Pancreas (tissue), 10 donors: ENCODE measurements at regions not wholly inside any gene's neighbourhood (a gene's known extent, or its start where the extent isn't known, plus 50 kb on each side); places are given as distances from the start of the nearest gene placed in this dataset.
A peak's percentile ranks its signal among the peaks of the same experiment; 100 is the strongest.

Experiments used
- ATAC-seq, 4 donors: fragments of 200-7000 bp; cut with Tn5 transposase; one replicate each; pipeline versions ENCODE4 v1.8.0 to v1.9.1; 2020; ENCODE audit warnings: mild to moderate bottlenecking in 4 of 4, moderate library complexity in 4 of 4
- DNase-seq, 6 donors: peaks; one replicate each; pipeline ENCODE4 v3.0.0-alpha.2; 2020
- FAIRE-seq: peaks from 2 replicates; lab custom pipeline; 2012; peaks lifted over from hg19 to GRCh38; lab: Jason Lieb, UNC
- H3K27ac ChIP-seq, 4 donors: fragments of 200-600 bp; sonication (generic); 1 replicate in 3 of 4; 2 replicates in 1 of 4; pipeline versions ENCODE4 v1.5.0 to v1.8.0; 2020
- H3K27me3 ChIP-seq, 4 donors: fragments of 200-600 bp; one replicate each; pipeline ENCODE4 v1.8.0; 2021
- H3K36me3 ChIP-seq, 3 donors: fragments of 200-600 bp; sonication (generic) in 1 of 3; one replicate each; pipeline versions ENCODE4 v1.5.0 to v1.8.0; 2020 to 2021
- H3K4me1 ChIP-seq, 3 donors: fragments of 200-600 bp; one replicate each; pipeline ENCODE4 v1.8.0; 2021
- H3K4me3 ChIP-seq, 4 donors: fragments of 200-600 bp; sonication (generic) in 2 of 4; one replicate each; pipeline versions ENCODE4 v1.5.0 to v1.8.0; 2020 to 2021
- H3K9me3 ChIP-seq, 4 donors: fragments of 200-600 bp; one replicate each; pipeline ENCODE4 v1.8.0; 2021
- WGBS, 2 donors: extraction: QIAGEN DNeasy Blood & Tissue Kit; methylation state at CpG; one replicate each; pipeline ENCODE4 v1.1.7; 2013; 5-methylcytosine and 5-hydroxymethylcytosine counted together
- intact Hi-C, 3 donors: fragments of 100-400 bp; cut with DNase I; formaldehyde crosslinking; loops; one replicate each; pipeline versions ENCODE4 v1.11.1 to v1.14.2; 2022
- TF ChIP-seq, protein P1 (sequence below), 4 donors: fragments of 200-600 bp; sonication (generic) in 3 of 4; IDR thresholded peaks; one replicate each; pipeline versions ENCODE4 v1.5.0 to v1.8.0; 2021; ENCODE audit warnings: antibody characterized with exemption in 4 of 4
- donor health status: healthy with polysubstance abuse.
- donor health status: DM: no; HTN: no; CAD: no; lungs with moderate emphysema.
- donor health status: DM: no; HTN: no; CAD: no.
- donor health status: control.
- donor health status: control.
- donor health status: Bipolar disorder and iron deficiency.
- donor health status: DM: yes; HTN: yes; CAD: no.
- donor health status: DM: no; HTN: no; CAD: no.
- donor health status: DM: no; HTN: no; CAD: no.
- donor health status: DM: yes; HTN: yes; CAD: no.

DNA sequence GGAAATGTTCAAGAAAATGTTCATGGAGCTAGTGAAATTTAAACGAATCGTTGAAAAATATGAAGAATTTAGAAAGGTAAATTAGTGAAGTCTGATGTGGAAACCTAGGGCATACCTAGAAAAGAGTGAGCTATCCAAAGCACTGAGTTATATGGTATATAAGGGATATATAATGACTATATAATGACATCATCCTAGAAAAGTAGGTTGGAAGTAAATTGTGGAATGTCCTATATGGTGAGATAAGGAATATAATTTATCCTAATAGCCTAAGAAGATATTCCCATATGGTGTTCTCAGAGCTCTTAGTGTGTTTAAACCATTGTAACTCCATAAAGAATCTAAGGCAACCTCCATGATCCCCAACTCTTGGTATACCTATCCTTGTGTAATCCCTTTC is 876.4 kb upstream of the ADGRL2 start:
- no peaks in the 10 kb centered on the region for H3K36me3 ChIP-seq
- no peak overlapping the region for H3K4me3 ChIP-seq
- no peaks in the 10 kb centered on the region for H3K9me3 ChIP-seq
- no peaks in the 10 kb centered on the region for H3K27me3 ChIP-seq
- TF ChIP-seq, protein P1, sequence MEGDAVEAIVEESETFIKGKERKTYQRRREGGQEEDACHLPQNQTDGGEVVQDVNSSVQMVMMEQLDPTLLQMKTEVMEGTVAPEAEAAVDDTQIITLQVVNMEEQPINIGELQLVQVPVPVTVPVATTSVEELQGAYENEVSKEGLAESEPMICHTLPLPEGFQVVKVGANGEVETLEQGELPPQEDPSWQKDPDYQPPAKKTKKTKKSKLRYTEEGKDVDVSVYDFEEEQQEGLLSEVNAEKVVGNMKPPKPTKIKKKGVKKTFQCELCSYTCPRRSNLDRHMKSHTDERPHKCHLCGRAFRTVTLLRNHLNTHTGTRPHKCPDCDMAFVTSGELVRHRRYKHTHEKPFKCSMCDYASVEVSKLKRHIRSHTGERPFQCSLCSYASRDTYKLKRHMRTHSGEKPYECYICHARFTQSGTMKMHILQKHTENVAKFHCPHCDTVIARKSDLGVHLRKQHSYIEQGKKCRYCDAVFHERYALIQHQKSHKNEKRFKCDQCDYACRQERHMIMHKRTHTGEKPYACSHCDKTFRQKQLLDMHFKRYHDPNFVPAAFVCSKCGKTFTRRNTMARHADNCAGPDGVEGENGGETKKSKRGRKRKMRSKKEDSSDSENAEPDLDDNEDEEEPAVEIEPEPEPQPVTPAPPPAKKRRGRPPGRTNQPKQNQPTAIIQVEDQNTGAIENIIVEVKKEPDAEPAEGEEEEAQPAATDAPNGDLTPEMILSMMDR (IDR thresholded peaks at IDR 0.05), result no peak
- H3K4me1 ChIP-seq, result no peaks in the 10 kb centered on the region
- DNase-seq (no peak), FAIRE-seq (no peak), ATAC-seq (no peak)
- WGBS, 2 donors, result 80 to 81% methylated on average over 2 of the region's 2 CpGs
- intact Hi-C loops, result no loop called here
- no peak overlapping the region for H3K27ac ChIP-seq

DNA sequence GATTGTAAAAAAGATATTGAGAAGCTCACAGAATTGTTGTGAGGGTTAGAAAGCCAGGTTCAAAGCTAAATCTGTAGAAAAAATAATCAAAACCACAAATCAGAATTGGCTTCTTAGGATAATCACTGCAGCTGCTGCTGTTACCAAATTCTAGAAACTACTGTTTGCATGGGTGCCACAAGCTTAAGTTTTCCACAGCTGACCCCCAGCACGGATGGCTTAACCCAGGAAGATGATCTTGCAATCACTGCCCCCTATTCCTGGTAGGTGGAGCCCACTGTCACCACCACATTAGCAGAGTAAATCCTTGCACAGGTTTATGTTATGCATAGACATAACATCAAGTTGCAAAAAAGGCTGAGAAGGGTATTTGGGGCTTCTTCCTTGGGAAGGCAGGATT is 877.8 kb upstream of the ADGRL2 start:
- no peaks in the 10 kb centered on the region for H3K36me3 ChIP-seq
- no peak overlapping the region for H3K27ac ChIP-seq
- no peaks in the 10 kb centered on the region for H3K9me3 ChIP-seq
- TF ChIP-seq, protein P1 (IDR thresholded peaks at IDR 0.05), result no peak
- no peak for DNase-seq
- no peak for ATAC-seq
- WGBS, 2 donors, result 35 to 54% methylated on average over 1 of the region's 1 CpG
- no peaks in the 10 kb centered on the region for H3K4me1 ChIP-seq
- intact Hi-C loops, result no loop called here
- no peak for FAIRE-seq
- H3K4me3 ChIP-seq, result no peak overlapping the region
- H3K27me3 ChIP-seq, result no peaks in the 10 kb centered on the region

DNA sequence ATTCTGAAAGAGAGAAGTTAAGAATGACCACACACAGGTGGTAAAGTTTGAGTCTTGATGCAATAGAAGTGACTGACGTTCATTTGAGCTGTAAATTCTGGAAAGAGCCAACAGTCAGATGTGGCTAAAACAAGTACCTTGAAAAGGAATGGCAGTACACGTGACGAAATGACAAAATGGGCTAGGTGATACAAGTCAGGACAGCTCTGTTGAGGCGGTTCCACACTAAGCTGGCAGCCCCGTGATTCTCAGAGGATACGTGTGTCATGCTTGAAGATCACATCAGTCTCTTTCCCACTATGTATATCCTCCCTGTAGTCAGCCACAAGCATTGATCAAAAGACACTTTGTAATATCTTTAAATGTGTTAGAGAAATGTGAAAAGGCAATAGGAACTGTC is 881.3 kb upstream of the ADGRL2 start:
- Histone ChIP-seq H3K4me3 (no peak overlapping the region), H3K36me3 (no peaks in the 10 kb centered on the region), H3K27ac (no peak overlapping the region), H3K9me3 (no peaks in the 10 kb centered on the region), H3K4me1 (no peaks in the 10 kb centered on the region), H3K27me3 (no peaks in the 10 kb centered on the region)
- WGBS, 2 donors, result 65 to 77% methylated on average over 6 of the region's 6 CpGs
- DNase-seq (no peak), ATAC-seq (no peak), FAIRE-seq (no peak)
- TF ChIP-seq, protein P1 (IDR thresholded peaks at IDR 0.05), result no peak
- intact Hi-C loops, result no loop called here

DNA sequence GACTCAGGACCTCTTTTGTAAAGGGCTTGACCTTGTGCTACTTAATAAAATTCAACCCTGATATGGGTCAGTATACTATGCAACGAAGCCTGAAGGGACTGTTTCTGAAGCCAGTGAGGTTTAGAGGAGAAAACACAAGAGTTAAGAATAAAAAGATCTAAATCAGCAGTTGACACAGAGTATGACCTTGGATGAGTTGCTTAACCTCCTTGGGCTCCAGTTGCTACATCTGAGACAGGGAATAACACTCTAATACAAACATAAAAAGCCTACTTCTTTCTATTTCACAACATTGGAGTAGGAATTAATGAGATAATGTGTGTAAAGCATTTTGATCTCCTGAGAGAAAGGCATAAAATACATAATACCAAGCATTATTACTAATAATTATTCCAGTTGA is 882.4 kb upstream of the ADGRL2 start:
- Histone ChIP-seq H3K27me3 (no peaks in the 10 kb centered on the region), H3K9me3 (no peaks in the 10 kb centered on the region), H3K4me1 (no peaks in the 10 kb centered on the region), H3K36me3 (no peaks in the 10 kb centered on the region), H3K27ac (no peak overlapping the region), H3K4me3 (no peak overlapping the region)
- no peak for FAIRE-seq
- DNase-seq, result no peak
- TF ChIP-seq, protein P1 (IDR thresholded peaks at IDR 0.05), result no peak
- WGBS, 2 donors, result 23 to 26% methylated on average over 1 of the region's 1 CpG
- peak in 1 of 4 donors; percentile 18 for ATAC-seq
- intact Hi-C loops, result no loop called here

DNA sequence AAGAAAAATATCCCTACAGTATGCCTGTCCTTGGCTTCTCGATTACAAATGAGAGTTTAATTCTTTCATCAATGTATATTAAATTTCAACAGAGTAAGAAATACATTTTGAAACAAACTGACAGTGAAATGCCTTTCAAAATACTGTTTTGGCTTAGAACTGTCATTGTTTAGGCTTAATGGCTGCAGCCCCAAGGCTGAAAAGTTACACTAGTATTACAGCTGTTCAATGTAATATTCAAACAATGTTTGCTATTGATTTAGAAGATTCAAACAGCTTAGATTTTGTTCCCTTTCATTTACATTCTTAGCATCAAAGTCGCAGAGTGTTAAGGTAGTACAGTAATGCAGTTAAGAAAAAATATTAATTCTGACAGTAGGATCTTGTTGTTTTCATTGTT is 882.9 kb upstream of the ADGRL2 start:
- TF ChIP-seq, protein P1 (IDR thresholded peaks at IDR 0.05), result no peak
- no peaks in the 10 kb centered on the region for H3K27me3 ChIP-seq
- H3K27ac ChIP-seq, result no peak overlapping the region
- H3K4me1 ChIP-seq, result no peaks in the 10 kb centered on the region
- H3K9me3 ChIP-seq, result no peaks in the 10 kb centered on the region
- DNase-seq (no peak), FAIRE-seq (no peak), ATAC-seq (no peak)
- 42 to 56% methylated on average over 2 of the region's 2 CpGs for WGBS, 2 donors
- no peaks in the 10 kb centered on the region for H3K36me3 ChIP-seq
- H3K4me3 ChIP-seq, result no peak overlapping the region
- intact Hi-C loops, result no loop called here
